A673 (cell line): ENCODE measurements at regions not wholly inside any gene's neighbourhood (a gene's known extent, or its start where the extent isn't known, plus 50 kb on each side); places are given as distances from the start of the nearest gene placed in this dataset.

Source experiments
- BruUV-seq: library from RNA; stranded (reverse); fragments of 400-500 nt; replicated peaks from 2 replicates; lab custom pipeline; 2021; lab: Mats Ljungman, UMichigan
- CTCF ChIA-PET: fragments of 300-600 bp; sonication (Branson Sonifier 250); formaldehyde crosslinking; loops from one replicate; lab custom pipeline; 2022; ENCODE audit warnings: antibody characterized with exemption; lab: Charles Lee
- POLR2A ChIA-PET: fragments of 300-600 bp; sonication (Branson Sonifier 250); formaldehyde crosslinking; loops from one replicate; lab custom pipeline; 2022; ENCODE audit warnings: antibody characterized with exemption; ENCODE audit not compliant: low non-redundant PET; lab: Charles Lee
- DNase-seq: peaks from one replicate; pipeline ENCODE4 v3.0.0-alpha.2; 2015; ENCODE audit warnings: low spot score
- H3K27ac ChIP-seq: fragments of 200-600 bp; sonication (generic); 2 replicates; pipeline ENCODE4 v1.5.1; 2016; ENCODE audit warnings: mixed run types, low read depth, mild to moderate bottlenecking, mixed read lengths, antibody characterized with exemption, low read length; ENCODE audit not compliant: poor library complexity, severe bottlenecking
- H3K27me3 ChIP-seq: fragments of 200-600 bp; sonication (generic); replicated peaks from 2 replicates; pipeline ENCODE4 v1.6.1; 2017; ENCODE audit warnings: mixed run types, low read depth, mild to moderate bottlenecking, mixed read lengths, antibody characterized with exemption, low read length; ENCODE audit not compliant: insufficient read depth, poor library complexity
- H3K36me3 ChIP-seq: fragments of 200-600 bp; sonication (generic); 2 replicates; pipeline ENCODE4 v1.6.1; 2016; ENCODE audit warnings: mixed run types, mild to moderate bottlenecking, mixed read lengths, antibody characterized with exemption, low read length; ENCODE audit not compliant: insufficient read depth, poor library complexity, severe bottlenecking
- H3K4me1 ChIP-seq: fragments of 200-600 bp; sonication (generic); 2 replicates; pipeline ENCODE4 v1.6.1; 2017; ENCODE audit warnings: mixed run types, mild to moderate bottlenecking, mixed read lengths, antibody characterized with exemption, low read length; ENCODE audit not compliant: insufficient read depth, poor library complexity, severe bottlenecking
- H3K4me3 ChIP-seq: fragments of 200-600 bp; sonication (generic); 2 replicates; pipeline ENCODE4 v1.5.1; 2016; ENCODE audit warnings: low read depth, mixed run types, mild to moderate bottlenecking, mixed read lengths, low read length; ENCODE audit not compliant: poor library complexity, severe bottlenecking
- H3K9me3 ChIP-seq: fragments of 200-600 bp; sonication (generic); 2 replicates; pipeline ENCODE4 v1.6.1; 2016; ENCODE audit warnings: mixed run types, low read depth, mild to moderate bottlenecking, mixed read lengths, antibody characterized with exemption, low read length; ENCODE audit not compliant: poor library complexity, severe bottlenecking
- EZH2 ChIP-seq: fragments of 200-600 bp; sonication (generic); IDR thresholded peaks from 2 replicates; pipeline ENCODE4 v1.6.1; 2017; ENCODE audit warnings: borderline replicate concordance, low read depth, mild to moderate bottlenecking, mixed read lengths, antibody characterized with exemption, low read length; ENCODE audit not compliant: poor library complexity, severe bottlenecking
- intact Hi-C: fragments of 100-400 bp; cut with micrococcal nuclease; formaldehyde crosslinking; loops from one replicate; pipeline ENCODE4 v1.10.0; 2022; ENCODE audit not compliant: unreplicated experiment
- TF ChIP-seq, protein P1 (sequence below): fragments of 300-800, 200-600 bp; sonication (generic); conservative IDR thresholded peaks from 2 replicates; pipeline ENCODE4 v1.5.1; 2017; ENCODE audit warnings: low read depth, mild to moderate bottlenecking, antibody characterized with exemption, low read length, moderate library complexity, mixed read lengths

DNA sequence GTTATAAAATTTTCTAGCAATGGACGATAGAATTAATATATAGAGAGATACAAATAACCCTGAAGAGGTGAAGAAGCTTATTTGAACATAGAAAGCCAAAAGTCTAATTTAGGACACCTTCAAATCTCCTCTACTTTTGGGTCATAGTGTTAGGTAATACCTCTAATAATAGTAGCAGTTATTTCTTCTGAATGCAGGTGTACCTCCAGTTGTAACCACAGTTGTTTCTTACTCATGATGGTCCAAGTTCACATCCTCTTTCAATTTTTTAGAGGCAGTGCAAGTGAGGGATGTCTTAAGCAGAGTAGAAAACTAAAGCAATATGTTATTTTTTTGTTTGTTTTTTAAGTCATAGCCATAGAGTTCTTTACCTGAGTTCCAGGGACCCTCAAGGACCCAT is 429.5 kb downstream of the CCDC85A start:
- ChIA-PET CTCF (no interaction called here), POLR2A (no interaction called here)
- BruUV-seq, result no TSS peak
- H3K36me3 ChIP-seq, result no peaks in the 10 kb centered on the region
- H3K27ac ChIP-seq, result no peak overlapping the region
- intact Hi-C loops, result no loop called here
- no peak for DNase-seq
- H3K4me3 ChIP-seq, result no peak overlapping the region
- no peaks in the 10 kb centered on the region for H3K9me3 ChIP-seq
- no peak for TF ChIP-seq EZH2
- TF ChIP-seq, protein P1, sequence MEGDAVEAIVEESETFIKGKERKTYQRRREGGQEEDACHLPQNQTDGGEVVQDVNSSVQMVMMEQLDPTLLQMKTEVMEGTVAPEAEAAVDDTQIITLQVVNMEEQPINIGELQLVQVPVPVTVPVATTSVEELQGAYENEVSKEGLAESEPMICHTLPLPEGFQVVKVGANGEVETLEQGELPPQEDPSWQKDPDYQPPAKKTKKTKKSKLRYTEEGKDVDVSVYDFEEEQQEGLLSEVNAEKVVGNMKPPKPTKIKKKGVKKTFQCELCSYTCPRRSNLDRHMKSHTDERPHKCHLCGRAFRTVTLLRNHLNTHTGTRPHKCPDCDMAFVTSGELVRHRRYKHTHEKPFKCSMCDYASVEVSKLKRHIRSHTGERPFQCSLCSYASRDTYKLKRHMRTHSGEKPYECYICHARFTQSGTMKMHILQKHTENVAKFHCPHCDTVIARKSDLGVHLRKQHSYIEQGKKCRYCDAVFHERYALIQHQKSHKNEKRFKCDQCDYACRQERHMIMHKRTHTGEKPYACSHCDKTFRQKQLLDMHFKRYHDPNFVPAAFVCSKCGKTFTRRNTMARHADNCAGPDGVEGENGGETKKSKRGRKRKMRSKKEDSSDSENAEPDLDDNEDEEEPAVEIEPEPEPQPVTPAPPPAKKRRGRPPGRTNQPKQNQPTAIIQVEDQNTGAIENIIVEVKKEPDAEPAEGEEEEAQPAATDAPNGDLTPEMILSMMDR, result no peak
- H3K4me1 ChIP-seq, result no peaks in the 10 kb centered on the region
- H3K27me3 ChIP-seq, result no peaks in the 10 kb centered on the region

DNA sequence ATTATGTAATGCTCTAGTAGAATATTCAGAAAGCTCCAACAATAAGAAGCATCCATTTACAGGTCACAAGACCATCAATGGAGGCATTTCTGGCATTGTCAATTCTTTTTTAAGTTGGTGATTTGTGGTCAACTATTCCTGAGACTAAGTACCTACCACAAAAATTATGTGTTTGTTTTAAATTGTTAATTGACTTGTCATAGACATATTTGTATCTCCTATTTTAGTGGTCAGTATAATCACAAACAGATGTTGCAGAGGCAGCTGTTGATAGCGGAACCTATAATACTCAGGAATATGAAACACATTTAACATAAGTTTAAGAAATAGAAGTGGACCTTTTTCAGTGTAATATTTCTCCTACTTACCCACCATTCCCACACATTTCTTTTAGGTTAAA is 430.1 kb downstream of the CCDC85A start:
- no peak overlapping the region for H3K27ac ChIP-seq
- no peaks in the 10 kb centered on the region for H3K36me3 ChIP-seq
- H3K4me3 ChIP-seq, result no peak overlapping the region
- ChIA-PET CTCF (no interaction called here), POLR2A (no interaction called here)
- intact Hi-C loops, result no loop called here
- DNase-seq, result no peak
- no peaks in the 10 kb centered on the region for H3K4me1 ChIP-seq
- TF ChIP-seq, protein P1, result no peak
- no peak for TF ChIP-seq EZH2
- no peaks in the 10 kb centered on the region for H3K9me3 ChIP-seq
- BruUV-seq, result no TSS peak
- no peaks in the 10 kb centered on the region for H3K27me3 ChIP-seq

DNA sequence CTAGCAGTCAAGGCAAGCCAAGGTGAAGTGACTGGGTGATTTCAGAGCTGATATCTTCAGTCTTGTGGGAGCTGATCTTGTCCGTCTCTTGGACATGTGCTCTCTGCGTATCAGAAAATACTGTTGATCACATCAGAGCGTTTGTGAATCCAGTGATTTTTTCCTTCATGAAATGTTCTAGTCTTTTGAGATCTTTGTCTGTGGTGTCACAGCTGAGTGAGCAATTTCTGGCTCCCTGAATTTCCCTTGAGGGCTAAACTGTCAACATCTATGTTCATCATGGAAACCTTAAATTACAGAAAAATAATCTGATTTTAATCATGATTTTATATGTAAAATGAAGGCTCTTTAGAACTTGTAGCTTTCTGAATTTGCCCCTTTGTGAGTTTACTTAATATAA is 432.0 kb downstream of the CCDC85A start:
- H3K36me3 ChIP-seq, result no peaks in the 10 kb centered on the region
- H3K4me1 ChIP-seq, result no peaks in the 10 kb centered on the region
- no peak for DNase-seq
- ChIA-PET CTCF (no interaction called here), POLR2A (no interaction called here)
- H3K27me3 ChIP-seq, result no peaks in the 10 kb centered on the region
- intact Hi-C loops, result no loop called here
- no peak overlapping the region for H3K27ac ChIP-seq
- H3K4me3 ChIP-seq, result no peak overlapping the region
- TF ChIP-seq, protein P1, result no peak
- no peak for TF ChIP-seq EZH2
- no peaks in the 10 kb centered on the region for H3K9me3 ChIP-seq
- BruUV-seq, result no TSS peak
